ENCODE measurements at regions not wholly inside any gene's neighbourhood (a gene's known extent, or its start where the extent isn't known, plus 50 kb on each side); places are given as distances from the start of the nearest gene placed in this dataset.

DNA sequence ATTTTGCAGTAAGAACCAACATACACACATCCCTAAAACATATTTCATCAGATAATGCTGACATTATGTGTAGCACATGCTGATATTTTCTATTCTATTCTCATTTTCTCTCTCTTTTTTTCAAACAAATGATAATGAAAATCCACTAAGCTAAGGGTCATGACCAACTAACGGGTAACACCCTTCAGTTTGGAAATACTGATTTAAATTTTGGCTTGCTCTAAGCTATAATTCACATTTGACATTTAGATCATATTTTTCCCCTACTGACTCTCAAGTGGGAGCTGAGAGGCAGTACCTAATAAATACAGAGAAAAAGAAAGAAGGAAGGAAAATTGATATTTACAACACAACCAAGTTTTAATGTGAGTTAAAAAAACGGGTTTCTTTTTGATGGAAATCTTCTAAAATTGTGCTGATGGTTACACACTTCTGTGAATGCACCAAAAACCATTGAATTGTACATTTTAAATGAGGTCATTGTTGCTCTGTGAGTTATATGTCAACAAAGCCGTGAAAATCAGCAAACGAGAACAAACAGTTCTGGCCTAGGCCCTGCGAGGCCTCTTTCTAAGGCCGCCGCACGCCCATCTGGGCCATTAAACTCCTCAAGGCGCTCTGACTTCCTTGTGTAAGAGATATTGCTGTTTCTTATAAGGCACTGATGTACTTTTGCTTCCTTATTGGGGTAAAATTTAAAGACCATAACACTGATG lies 124.2 kb downstream of the GALR1 start:
- TF ChIP-seq CTCF (IDR thresholded peaks at IDR 0.05; ENCODE audit: low read depth, low read length): no peak
- TF ChIP-seq EZH2phosphoT487 (IDR thresholded peaks at IDR 0.05; ENCODE audit: low read depth): no peak
- no peaks in the 10 kb centered on the region for H3K79me2 ChIP-seq (ENCODE audit: low read length)

GRCh38 chr18:77374446-77374805 lies 124.8 kb downstream of the GALR1 start:
- no peak overlapping the region for H3K9ac ChIP-seq (ENCODE audit: low read length)
- no peaks in the 10 kb centered on the region for H3K36me3 ChIP-seq (replicated peaks; ENCODE audit: low read depth, low read length)
- no peak overlapping the region for H2AFZ ChIP-seq (ENCODE audit: low read depth, low read length)
- no peaks in the 10 kb centered on the region for H4K20me1 ChIP-seq (ENCODE audit: insufficient read depth, low read length)
- H3K4me3 ChIP-seq (ENCODE audit: low read length): no peak overlapping the region
- H3K27ac ChIP-seq (ENCODE audit: low read length): no peak overlapping the region
- H3K79me2 ChIP-seq (ENCODE audit: low read length): no peaks in the 10 kb centered on the region
- H3K4me2 ChIP-seq (ENCODE audit: low read length): no peak overlapping the region
- TF ChIP-seq EZH2phosphoT487 (IDR thresholded peaks at IDR 0.05; ENCODE audit: low read depth) (no peak), CTCF (IDR thresholded peaks at IDR 0.05; ENCODE audit: low read depth, low read length) (no peak)
- peaks cover 7% of the 10 kb centered on the region; the same call in 1 of the 2 replicates for H3K9me3 ChIP-seq (ENCODE audit: insufficient read depth, low read length)
- H3K4me1 ChIP-seq (ENCODE audit: low read length): no peaks in the 10 kb centered on the region
- no peaks in the 10 kb centered on the region for H3K27me3 ChIP-seq (ENCODE audit: low read depth, low read length)

More for the DNA sequence above, 124.2 kb downstream of the GALR1 start:
- peaks cover 8% of the 10 kb centered on the region; the same call in 1 of the 2 replicates for H3K9me3 ChIP-seq (ENCODE audit: insufficient read depth, low read length)
- H3K4me1 ChIP-seq (ENCODE audit: low read length): no peaks in the 10 kb centered on the region
- H3K4me2 ChIP-seq (ENCODE audit: low read length): no peak overlapping the region
- no peak overlapping the region for H3K4me3 ChIP-seq (ENCODE audit: low read length)
- no peak overlapping the region for H2AFZ ChIP-seq (ENCODE audit: low read depth, low read length)
- no peaks in the 10 kb centered on the region for H3K27me3 ChIP-seq (ENCODE audit: low read depth, low read length)
- H4K20me1 ChIP-seq (ENCODE audit: insufficient read depth, low read length): no peaks in the 10 kb centered on the region
- H3K9ac ChIP-seq (ENCODE audit: low read length): no peak overlapping the region
- no peaks in the 10 kb centered on the region for H3K36me3 ChIP-seq (replicated peaks; ENCODE audit: low read depth, low read length)
- no peak overlapping the region for H3K27ac ChIP-seq (ENCODE audit: low read length)

GRCh38 chr18:77376043-77376732 lies 126.5 kb downstream of the GALR1 start:
- Histone ChIP-seq H3K9me3 (ENCODE audit: insufficient read depth, low read length) (no peaks in the 10 kb centered on the region), H3K4me2 (ENCODE audit: low read length) (no peak overlapping the region), H3K27ac (ENCODE audit: low read length) (no peak overlapping the region), H4K20me1 (ENCODE audit: insufficient read depth, low read length) (no peaks in the 10 kb centered on the region), H2AFZ (ENCODE audit: low read depth, low read length) (no peak overlapping the region), H3K27me3 (ENCODE audit: low read depth, low read length) (no peaks in the 10 kb centered on the region), H3K79me2 (ENCODE audit: low read length) (no peaks in the 10 kb centered on the region), H3K9ac (ENCODE audit: low read length) (no peak overlapping the region), H3K4me3 (ENCODE audit: low read length) (no peak overlapping the region), H3K36me3 (replicated peaks; ENCODE audit: low read depth, low read length) (no peaks in the 10 kb centered on the region), H3K4me1 (ENCODE audit: low read length) (no peaks in the 10 kb centered on the region)
- TF ChIP-seq CTCF (IDR thresholded peaks at IDR 0.05; ENCODE audit: low read depth, low read length): no peak
- no peak for TF ChIP-seq EZH2phosphoT487 (IDR thresholded peaks at IDR 0.05; ENCODE audit: low read depth)

- Histone ChIP-seq H3K4me1 (ENCODE audit: low read length) (no peaks in the 10 kb centered on the region), H3K27me3 (ENCODE audit: low read depth, low read length) (no peaks in the 10 kb centered on the region), H3K79me2 (ENCODE audit: low read length) (no peaks in the 10 kb centered on the region), H3K36me3 (replicated peaks; ENCODE audit: low read depth, low read length) (no peaks in the 10 kb centered on the region), H3K4me2 (ENCODE audit: low read length) (no peak overlapping the region), H2AFZ (ENCODE audit: low read depth, low read length) (no peak overlapping the region), H3K4me3 (ENCODE audit: low read length) (no peak overlapping the region), H4K20me1 (ENCODE audit: insufficient read depth, low read length) (no peaks in the 10 kb centered on the region), H3K27ac (ENCODE audit: low read length) (no peak overlapping the region), H3K9me3 (ENCODE audit: insufficient read depth, low read length) (no peaks in the 10 kb centered on the region), H3K9ac (ENCODE audit: low read length) (no peak overlapping the region)
- TF ChIP-seq EZH2phosphoT487 (IDR thresholded peaks at IDR 0.05; ENCODE audit: low read depth): no peak
- TF ChIP-seq CTCF (IDR thresholded peaks at IDR 0.05; ENCODE audit: low read depth, low read length): no peak
Measured at GRCh38 chr18:77376733-77377094, 127.1 kb downstream of the GALR1 start.
